Stimulated activated CD4-positive, alpha-beta T cell treated with anti-CD3 and anti-CD28 coated beads, TNF-alpha, amount 100 ng/mL, for 4 hours (primary cell): ENCODE measurements at regions not wholly inside any gene's neighbourhood (a gene's known extent, or its start where the extent isn't known, plus 50 kb on each side); places are given as distances from the start of the nearest gene placed in this dataset.
"Not testable (repeated sequence)": the region's sequence is repeated elsewhere in the genome, so short reads cannot be mapped to it uniquely, and the experiment has no call there.

Experiments used
- DNase-seq, 3 experiments: peaks; one replicate each; pipeline ENCODE4 v3.0.0-alpha.2; 2020; ENCODE audit warnings: low read depth in 3 of 3

- peak in 2 of 3 experiments; percentile 2 to 5 for DNase-seq
These were observed 100.1 kb downstream of the EIF4E start for GRCh38 chr4:98828801-98829200.

- DNase-seq, result no peak
These were observed 101.3 kb downstream of the EIF4E start for GRCh38 chr4:98827661-98828060.

- no peak for DNase-seq
These were observed 106.8 kb downstream of the EIF4E start for GRCh38 chr4:98822144-98822543.

- not testable (repeated sequence) for DNase-seq
These were observed 110.8 kb downstream of the EIF4E start for GRCh38 chr4:98818116-98818515.

- DNase-seq, result no peak
These were observed 112.1 kb downstream of the EIF4E start for GRCh38 chr4:98816816-98817215.

GRCh38 chr4:98816386-98816785, 112.5 kb downstream of the EIF4E start:
- no peak for DNase-seq

GRCh38 chr4:98804403-98804802, 124.5 kb downstream of the EIF4E start:
- DNase-seq, result no peak

- DNase-seq, result no peak
These were observed 125.7 kb downstream of the EIF4E start for GRCh38 chr4:98803251-98803650.

GRCh38 chr4:98802770-98803198, 126.1 kb downstream of the EIF4E start:
- no peak for DNase-seq

GRCh38 chr4:98801259-98801725, 127.6 kb downstream of the EIF4E start:
- DNase-seq, result no peak

GRCh38 chr4:98796991-98797390, 131.9 kb downstream of the EIF4E start:
- DNase-seq, result no peak

- peak; percentile 3 to 7 (median 4) for DNase-seq
These were observed 134.2 kb downstream of the EIF4E start for GRCh38 chr4:98794565-98795205.

- DNase-seq, result no peak
These were observed 135.2 kb upstream of the TSPAN5 start for GRCh38 chr4:98793658-98794057.

- DNase-seq, result no peak
These were observed 128.5 kb upstream of the TSPAN5 start for GRCh38 chr4:98786866-98787265.

- DNase-seq, result no peak
These were observed 126.7 kb upstream of the TSPAN5 start for GRCh38 chr4:98784947-98785706.

GRCh38 chr4:98781641-98782357, 123.4 kb upstream of the TSPAN5 start:
- DNase-seq, result no peak

GRCh38 chr4:98780926-98781325, 122.5 kb upstream of the TSPAN5 start:
- no peak for DNase-seq

- no peak for DNase-seq
These were observed 120.7 kb upstream of the TSPAN5 start for GRCh38 chr4:98779088-98779487.

- DNase-seq, result no peak
These were observed 119.8 kb upstream of the TSPAN5 start for GRCh38 chr4:98778206-98778605.

- no peak for DNase-seq
These were observed 117.3 kb upstream of the TSPAN5 start for GRCh38 chr4:98775672-98776071.

GRCh38 chr4:98773638-98774037, 115.2 kb upstream of the TSPAN5 start:
- no peak for DNase-seq

- DNase-seq, result no peak
These were observed 113.7 kb upstream of the TSPAN5 start for GRCh38 chr4:98771959-98772632.
